HCT116 (cell line): ENCODE measurements at regions not wholly inside any gene's neighbourhood (a gene's known extent, or its start where the extent isn't known, plus 50 kb on each side); places are given as distances from the start of the nearest gene placed in this dataset.

Experiments used
- ATAC-seq: fragments of 200-7000 bp; cut with Tn5 transposase; 2 replicates; pipeline ENCODE4 v1.9.1; 2020; ENCODE audit warnings: mild to moderate bottlenecking, moderate library complexity
- BruUV-seq: library from RNA; stranded (reverse); fragments of 400-500 nt; replicated peaks from 2 replicates; lab custom pipeline; 2021; lab: Mats Ljungman, UMichigan
- CTCF ChIA-PET: fragments of 300-600 bp; sonication (Branson Sonifier 250); formaldehyde crosslinking; loops from one replicate; lab custom pipeline; 2021; ENCODE audit warnings: antibody characterized with exemption; lab: Charles Lee
- POLR2A ChIA-PET: fragments of 300-600, 350-600 bp; sonication (Branson Sonifier 250); formaldehyde crosslinking; loops from one replicate; lab custom pipeline; 2021; ENCODE audit warnings: antibody characterized with exemption; lab: Charles Lee
- RAD21 ChIA-PET, 2 experiments: fragments of 300-600 bp; sonication (Branson Sonifier 250); formaldehyde crosslinking; loops; one replicate each; lab custom pipeline; 2023; ENCODE audit warnings: low total read pairs in 2 of 2; ENCODE audit not compliant: uncharacterized antibody in 2 of 2, unreplicated experiment in 2 of 2, low non-redundant PET in 1 of 2; lab: Charles Lee
- DNase-seq: peaks from one replicate; pipeline ENCODE4 v3.0.0-alpha.2; 2010; ENCODE audit warnings: low read depth, low spot score
- H2AFZ ChIP-seq: fragments of 200-600 bp; shearing (Covaris generic), sonication (generic); 2 replicates; pipeline ENCODE4 v1.6.1; 2017; ENCODE audit warnings: low read depth, mixed run types, mixed read lengths, antibody characterized with exemption, low read length; ENCODE audit not compliant: poor library complexity, severe bottlenecking
- H3K27ac ChIP-seq: 2 replicates; pipeline ENCODE4 v1.5.1; 2012; ENCODE audit warnings: low read depth, low read length
- H3K27me3 ChIP-seq: fragments of 200-600 bp; sonication (generic); 2 replicates; pipeline ENCODE4 v1.6.1; 2016; ENCODE audit warnings: mixed run types, low read length, mixed read lengths; ENCODE audit not compliant: insufficient read depth
- H3K36me3 ChIP-seq, 2 experiments: fragments of 200-500 bp in 1 of 2; fragments of 200-600 bp in 1 of 2; sonication (Bioruptor generic) in 1 of 2; sonication (generic) in 1 of 2; 2 replicates each; pipeline versions ENCODE4 v1.5.1 to v1.6.1; 2014 to 2016; ENCODE audit warnings: low read length in 2 of 2, inconsistent platforms in 1 of 2, mixed read lengths in 1 of 2, mixed run types in 1 of 2; ENCODE audit not compliant: insufficient read depth in 2 of 2, control insufficient read depth in 1 of 2
- H3K4me1 ChIP-seq, 2 experiments: fragments of 200-600 bp in 1 of 2; sonication (generic) in 1 of 2; 2 replicates each; pipeline versions ENCODE4 v1.5.1 to v1.6.1; 2012 to 2017; ENCODE audit warnings: low read length in 2 of 2, inconsistent platforms in 1 of 2, mild to moderate bottlenecking in 1 of 2, mixed read lengths in 1 of 2, mixed run types in 1 of 2, moderate library complexity in 1 of 2; ENCODE audit not compliant: insufficient read depth in 2 of 2, control insufficient read depth in 1 of 2
- H3K4me2 ChIP-seq: fragments of 200-600 bp; sonication (generic); 2 replicates; pipeline ENCODE4 v1.6.1; 2017; ENCODE audit warnings: mixed run types, low read length, mixed read lengths
- H3K4me3 ChIP-seq, 2 experiments: fragments of 200-600 bp in 1 of 2; sonication (generic) in 1 of 2; replicated peaks in 1 of 2; 2 replicates each; pipeline ENCODE4 v1.5.1; 2011 to 2016; ENCODE audit warnings: low read length in 2 of 2, control low read depth in 1 of 2, low read depth in 1 of 2, mild to moderate bottlenecking in 1 of 2, mixed read lengths in 1 of 2, mixed run types in 1 of 2
- H3K79me2 ChIP-seq: fragments of 200-600 bp; sonication (generic); 2 replicates; pipeline ENCODE4 v1.6.1; 2017; ENCODE audit warnings: mild to moderate bottlenecking, mixed run types, low read length, moderate library complexity, mixed read lengths; ENCODE audit not compliant: insufficient read depth
- H3K9ac ChIP-seq: fragments of 200-600 bp; sonication (generic); 2 replicates; pipeline ENCODE4 v1.6.1; 2016; ENCODE audit warnings: low read length, mixed read lengths
- H3K9me2 ChIP-seq: fragments of 200-600 bp; sonication (generic), shearing (Covaris generic); 2 replicates; pipeline ENCODE4 v1.6.1; 2017; ENCODE audit warnings: mixed run types, mild to moderate bottlenecking, moderate library complexity; ENCODE audit not compliant: insufficient read depth
- H3K9me3 ChIP-seq, 2 experiments: fragments of 200-500 bp in 1 of 2; fragments of 200-600 bp in 1 of 2; sonication (Bioruptor generic) in 1 of 2; sonication (generic) in 1 of 2; 2 replicates each; pipeline ENCODE4 v1.6.1; 2014 to 2017; ENCODE audit warnings: low read length in 2 of 2, mixed read lengths in 2 of 2, inconsistent platforms in 1 of 2, low read depth in 1 of 2, mild to moderate bottlenecking in 1 of 2, mixed run types in 1 of 2, moderate library complexity in 1 of 2; ENCODE audit not compliant: control insufficient read depth in 1 of 2, insufficient read depth in 1 of 2
- H4K20me1 ChIP-seq: fragments of 200-600 bp; sonication (generic), shearing (Covaris generic); 2 replicates; pipeline ENCODE4 v1.6.1; 2017; ENCODE audit warnings: mixed run types, mild to moderate bottlenecking, moderate library complexity; ENCODE audit not compliant: insufficient read depth
- CBX3 ChIP-seq: IDR thresholded peaks from 2 replicates; pipeline ENCODE4 v1.6.1; 2012; ENCODE audit warnings: low read depth
- EGR1 ChIP-seq: IDR thresholded peaks from 2 replicates; pipeline ENCODE4 v1.6.1; 2012; ENCODE audit warnings: low read depth
- EZH2 ChIP-seq: fragments of 200-600 bp; sonication (generic); IDR thresholded peaks from 2 replicates; pipeline ENCODE4 v1.6.1; 2017; ENCODE audit warnings: antibody characterized with exemption, mixed run types
- EZH2phosphoT487 ChIP-seq: fragments of 200-600 bp; IDR thresholded peaks from 2 replicates; pipeline ENCODE4 v1.6.1; 2018; ENCODE audit warnings: antibody characterized with exemption, borderline replicate concordance
- FOSL1 ChIP-seq: IDR thresholded peaks from 2 replicates; pipeline ENCODE4 v1.6.1; 2012; ENCODE audit warnings: low read depth
- JUND ChIP-seq: IDR thresholded peaks from 2 replicates; pipeline ENCODE4 v1.6.1; 2012
- MAX ChIP-seq: IDR thresholded peaks from 2 replicates; pipeline ENCODE4 v1.6.1; 2012
- POLR2AphosphoS5 ChIP-seq: IDR thresholded peaks from 2 replicates; pipeline ENCODE4 v1.6.1; 2011; ENCODE audit warnings: mild to moderate bottlenecking, low read depth, low read length, moderate library complexity
- RAD21 ChIP-seq: IDR thresholded peaks from 2 replicates; pipeline ENCODE4 v1.6.1; 2012; ENCODE audit warnings: low read depth, mild to moderate bottlenecking
- SIN3A ChIP-seq: IDR thresholded peaks from 2 replicates; pipeline ENCODE4 v1.6.1; 2012; ENCODE audit warnings: low read depth
- ZFX ChIP-seq: fragments of 450-650 bp; IDR thresholded peaks from 2 replicates; pipeline ENCODE4 v1.6.1; 2017
- intact Hi-C: fragments of 100-400 bp; cut with micrococcal nuclease; formaldehyde crosslinking; loops from 2 replicates; pipeline ENCODE4 v1.10.0; 2022

GRCh38 chr11:41675205-41675604 lies 215.8 kb upstream of the LRRC4C start:
- RAD21 ChIA-PET: no interaction called here
- Histone ChIP-seq H3K4me1 (no peaks in the 10 kb centered on the region), H3K79me2 (no peaks in the 10 kb centered on the region), H3K4me2 (no peak overlapping the region), H3K9me2 (no peaks in the 10 kb centered on the region), H3K4me3 (no peak overlapping the region), H3K36me3 (no peaks in the 10 kb centered on the region), H3K9ac (no peak overlapping the region), H2AFZ (no peak overlapping the region), H3K27ac (no peak overlapping the region), H3K27me3 (no peaks in the 10 kb centered on the region), H3K9me3 (peaks cover 0 to 25% of the 10 kb centered on the region in 2 experiments; a peak in 3 of 4 replicates), H4K20me1 (no peaks in the 10 kb centered on the region)
- TF ChIP-seq POLR2AphosphoS5 (no peak), JUND (no peak), ZFX (no peak)
- intact Hi-C loops: no loop called here
- no TSS peak for BruUV-seq
- CTCF ChIA-PET: no interaction called here
- ATAC-seq (no peak), DNase-seq (no peak)
- POLR2A ChIA-PET: no interaction called here

GRCh38 chr11:41713030-41713429 lies 253.6 kb upstream of the LRRC4C start:
- H3K4me2 ChIP-seq: no peak overlapping the region
- no peak overlapping the region for H3K9ac ChIP-seq
- TF ChIP-seq EZH2phosphoT487 (no peak), CBX3 (no peak), ZFX (no peak), EZH2 (no peak), RAD21 (no peak), MAX (no peak), FOSL1 (no peak), SIN3A (no peak), EGR1 (no peak), POLR2AphosphoS5 (no peak)
- DNase-seq (no peak), ATAC-seq (no peak)
- no peak overlapping the region for H3K4me3 ChIP-seq
- no peak overlapping the region for H2AFZ ChIP-seq
- H3K36me3 ChIP-seq: no peaks in the 10 kb centered on the region
- no peaks in the 10 kb centered on the region for H3K9me2 ChIP-seq
- BruUV-seq: no TSS peak
- no peaks in the 10 kb centered on the region for H3K4me1 ChIP-seq
- no peaks in the 10 kb centered on the region for H3K27me3 ChIP-seq
- no peak overlapping the region for H3K27ac ChIP-seq
- H3K79me2 ChIP-seq: no peaks in the 10 kb centered on the region
- RAD21 ChIA-PET: no interaction called here
- POLR2A ChIA-PET: no interaction called here
- H4K20me1 ChIP-seq: no peaks in the 10 kb centered on the region
- CTCF ChIA-PET: no interaction called here
- peaks cover 0 to 25% of the 10 kb centered on the region in 2 experiments; a peak in 2 of 4 replicates for H3K9me3 ChIP-seq
- intact Hi-C loops: no loop called here
